T-helper 17 cell (primary cell): ENCODE measurements at regions not wholly inside any gene's neighbourhood (a gene's known extent, or its start where the extent isn't known, plus 50 kb on each side); places are given as distances from the start of the nearest gene placed in this dataset.

ENCODE experiments used
- ATAC-seq: fragments of 150-1000 bp; cut with Tn5 transposase; 2 replicates; pipeline ENCODE4 v1.10.0; 2021; ENCODE audit warnings: mild to moderate bottlenecking, moderate library complexity
- DNase-seq, 3 donors: peaks; one replicate each; pipeline versions ENCODE4 v3.0.0 to v3.0.0-alpha.2; 2020 to 2021
- H3K9me3 ChIP-seq: one replicate; pipeline ENCODE4 v1.7.0; 2013; ENCODE audit warnings: low read length, mild to moderate bottlenecking; ENCODE audit not compliant: control insufficient read depth, poor library complexity, severe bottlenecking
- H3K27ac Mint-ChIP-seq: one replicate; pipeline ENCODE4 v1.8.0; 2022; ENCODE audit warnings: mild to moderate bottlenecking, moderate library complexity, mixed read lengths
- H3K27me3 Mint-ChIP-seq: one replicate; pipeline ENCODE4 v1.8.0; 2022; ENCODE audit warnings: mixed read lengths
- H3K36me3 Mint-ChIP-seq: one replicate; pipeline ENCODE4 v1.8.0; 2022; ENCODE audit warnings: low read depth, mixed read lengths
- H3K4me1 Mint-ChIP-seq: one replicate; pipeline ENCODE4 v1.8.0; 2022; ENCODE audit warnings: mild to moderate bottlenecking, mixed read lengths
- H3K4me3 Mint-ChIP-seq: one replicate; pipeline ENCODE4 v1.8.0; 2022; ENCODE audit warnings: mild to moderate bottlenecking, moderate library complexity, mixed read lengths

- Mint-ChIP-seq H3K27ac (no peak overlapping the region), H3K36me3 (peaks cover 4% of the 10 kb centered on the region), H3K4me3 (peak overlapping the region; percentile 91), H3K4me1 (peaks cover 36% of the 10 kb centered on the region), H3K27me3 (peaks cover 35% of the 10 kb centered on the region)
- ATAC-seq, result no peak
- no peaks in the 10 kb centered on the region for H3K9me3 ChIP-seq
- DNase-seq, result no peak
Observed at GRCh38 chr2:242030226-242030575, 160.7 kb downstream of the RTP5 start.

- Mint-ChIP-seq H3K27ac (peak overlapping the region; percentile 80), H3K27me3 (peaks cover 36% of the 10 kb centered on the region), H3K4me3 (peak overlapping the region; percentile 91), H3K36me3 (peaks cover 2% of the 10 kb centered on the region), H3K4me1 (peaks cover 38% of the 10 kb centered on the region)
- no peak for DNase-seq
- no peak for ATAC-seq
- H3K9me3 ChIP-seq, result no peaks in the 10 kb centered on the region
Observed at GRCh38 chr2:242030858-242031257, 161.3 kb downstream of the RTP5 start.

GRCh38 chr2:242031481-242032019 lies 162.0 kb downstream of the RTP5 start:
- peak overlapping the region; percentile 91 for H3K4me3 Mint-ChIP-seq
- peaks cover 38% of the 10 kb centered on the region for H3K4me1 Mint-ChIP-seq
- ATAC-seq (peak; percentile 95), DNase-seq (peak in 1 of 3 donors; percentile 16)
- H3K9me3 ChIP-seq, result no peaks in the 10 kb centered on the region
- peaks cover 39% of the 10 kb centered on the region for H3K27me3 Mint-ChIP-seq
- H3K27ac Mint-ChIP-seq, result peak overlapping the region; percentile 80
- peaks cover 2% of the 10 kb centered on the region for H3K36me3 Mint-ChIP-seq

GRCh38 chr2:242032780-242033656 lies 163.5 kb downstream of the RTP5 start:
- no peak for ATAC-seq
- Mint-ChIP-seq H3K4me1 (peaks cover 33% of the 10 kb centered on the region), H3K27me3 (peaks cover 34% of the 10 kb centered on the region), H3K27ac (peak overlapping the region; percentile 80), H3K36me3 (peaks cover 2% of the 10 kb centered on the region), H3K4me3 (no peak overlapping the region)
- DNase-seq, result no peak
- H3K9me3 ChIP-seq, result no peaks in the 10 kb centered on the region

GRCh38 chr2:242034138-242034537 lies 164.6 kb downstream of the RTP5 start:
- H3K9me3 ChIP-seq, result no peaks in the 10 kb centered on the region
- Mint-ChIP-seq H3K4me1 (peaks cover 36% of the 10 kb centered on the region), H3K27ac (no peak overlapping the region), H3K36me3 (no peaks in the 10 kb centered on the region), H3K27me3 (peaks cover 35% of the 10 kb centered on the region), H3K4me3 (no peak overlapping the region)
- no peak for ATAC-seq
- no peak for DNase-seq

GRCh38 chr2:242034996-242035814 lies 165.7 kb downstream of the RTP5 start:
- Mint-ChIP-seq H3K36me3 (no peaks in the 10 kb centered on the region), H3K4me1 (peaks cover 35% of the 10 kb centered on the region), H3K27me3 (peaks cover 43% of the 10 kb centered on the region), H3K4me3 (no peak overlapping the region), H3K27ac (no peak overlapping the region)
- ATAC-seq (no peak), DNase-seq (no peak)
- H3K9me3 ChIP-seq, result no peaks in the 10 kb centered on the region

GRCh38 chr2:242035858-242036652 lies 166.5 kb downstream of the RTP5 start:
- Mint-ChIP-seq H3K27ac (no peak overlapping the region), H3K27me3 (peaks cover 50% of the 10 kb centered on the region), H3K4me3 (no peak overlapping the region), H3K4me1 (peaks cover 28% of the 10 kb centered on the region), H3K36me3 (no peaks in the 10 kb centered on the region)
- no peak for DNase-seq
- H3K9me3 ChIP-seq, result no peaks in the 10 kb centered on the region
- no peak for ATAC-seq

GRCh38 chr2:242036653-242036950 lies 167.1 kb downstream of the RTP5 start:
- Mint-ChIP-seq H3K27ac (no peak overlapping the region), H3K4me1 (peaks cover 22% of the 10 kb centered on the region), H3K4me3 (no peak overlapping the region), H3K36me3 (no peaks in the 10 kb centered on the region), H3K27me3 (peaks cover 52% of the 10 kb centered on the region)
- no peak for DNase-seq
- ATAC-seq, result no peak
- no peaks in the 10 kb centered on the region for H3K9me3 ChIP-seq

GRCh38 chr2:242038166-242038927 lies 168.8 kb downstream of the RTP5 start:
- H3K27ac Mint-ChIP-seq, result no peak overlapping the region
- DNase-seq (no peak), ATAC-seq (peak; percentile 59)
- no peak overlapping the region for H3K4me3 Mint-ChIP-seq
- no peaks in the 10 kb centered on the region for H3K9me3 ChIP-seq
- H3K27me3 Mint-ChIP-seq, result peaks cover 57% of the 10 kb centered on the region
- peaks cover 15% of the 10 kb centered on the region for H3K4me1 Mint-ChIP-seq
- H3K36me3 Mint-ChIP-seq, result no peaks in the 10 kb centered on the region

- peaks cover 12% of the 10 kb centered on the region for H3K4me1 Mint-ChIP-seq
- H3K27ac Mint-ChIP-seq, result no peak overlapping the region
- peaks cover 63% of the 10 kb centered on the region for H3K27me3 Mint-ChIP-seq
- H3K4me3 Mint-ChIP-seq, result no peak overlapping the region
- DNase-seq, result no peak
- no peaks in the 10 kb centered on the region for H3K9me3 ChIP-seq
- no peak for ATAC-seq
- H3K36me3 Mint-ChIP-seq, result no peaks in the 10 kb centered on the region
Observed at GRCh38 chr2:242038928-242039341, 169.4 kb downstream of the RTP5 start.

GRCh38 chr2:242040303-242040655 lies 170.8 kb downstream of the RTP5 start:
- DNase-seq, result no peak
- ATAC-seq, result no peak
- H3K9me3 ChIP-seq, result no peaks in the 10 kb centered on the region
- Mint-ChIP-seq H3K4me1 (peaks cover 9% of the 10 kb centered on the region), H3K27ac (no peak overlapping the region), H3K36me3 (no peaks in the 10 kb centered on the region), H3K4me3 (no peak overlapping the region), H3K27me3 (peaks cover 68% of the 10 kb centered on the region)

GRCh38 chr2:242040681-242041080 lies 171.2 kb downstream of the RTP5 start:
- peaks cover 66% of the 10 kb centered on the region for H3K27me3 Mint-ChIP-seq
- H3K4me1 Mint-ChIP-seq, result peaks cover 8% of the 10 kb centered on the region
- no peak overlapping the region for H3K4me3 Mint-ChIP-seq

More at GRCh38 chr2:242040681-242041080, 171.2 kb downstream of the RTP5 start:
- DNase-seq (no peak), ATAC-seq (no peak)
- no peak overlapping the region for H3K27ac Mint-ChIP-seq
- no peaks in the 10 kb centered on the region for H3K9me3 ChIP-seq
- no peaks in the 10 kb centered on the region for H3K36me3 Mint-ChIP-seq
